AG09309 (cell line): ENCODE measurements at regions not wholly inside any gene's neighbourhood (a gene's known extent, or its start where the extent isn't known, plus 50 kb on each side); places are given as distances from the start of the nearest gene placed in this dataset.

Experiments
- DNase-seq: peaks from one replicate; pipeline ENCODE4 v3.0.0-alpha.2; 2010; ENCODE audit warnings: low read depth
- H3K4me3 ChIP-seq: 2 replicates; pipeline ENCODE4 v1.5.1; 2011; ENCODE audit warnings: mild to moderate bottlenecking, low read depth, low read length, moderate library complexity; ENCODE audit not compliant: control insufficient read depth
- TF ChIP-seq, protein P1 (sequence below): IDR thresholded peaks from 2 replicates; pipeline ENCODE4 v1.5.1; 2011; ENCODE audit warnings: mild to moderate bottlenecking, low read depth, low read length, inconsistent platforms; ENCODE audit not compliant: insufficient read depth, control insufficient read depth; ENCODE audit errors: missing control alignments

DNA sequence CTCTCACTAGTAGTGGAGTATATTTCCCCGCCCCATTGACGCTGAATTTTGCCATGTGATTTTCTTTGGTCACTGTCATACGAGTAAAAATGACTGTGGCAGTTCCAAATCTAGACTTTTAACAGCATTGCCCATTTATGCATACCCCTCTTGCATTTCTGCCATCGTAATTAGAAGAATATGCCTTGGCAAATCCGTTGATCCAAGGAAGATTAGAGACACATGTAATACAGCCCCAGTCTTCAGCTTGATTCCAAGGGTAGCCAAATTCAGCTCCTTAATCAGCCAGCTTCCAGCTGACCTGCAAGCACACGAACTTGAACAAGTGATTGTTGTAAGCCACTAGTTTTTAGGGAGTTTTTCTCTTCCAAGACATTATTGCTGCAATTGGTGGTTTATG, 290.3 kb upstream of the ADAMTS5 start:
- no peak overlapping the region for H3K4me3 ChIP-seq
- no peak for DNase-seq
- TF ChIP-seq, protein P1, sequence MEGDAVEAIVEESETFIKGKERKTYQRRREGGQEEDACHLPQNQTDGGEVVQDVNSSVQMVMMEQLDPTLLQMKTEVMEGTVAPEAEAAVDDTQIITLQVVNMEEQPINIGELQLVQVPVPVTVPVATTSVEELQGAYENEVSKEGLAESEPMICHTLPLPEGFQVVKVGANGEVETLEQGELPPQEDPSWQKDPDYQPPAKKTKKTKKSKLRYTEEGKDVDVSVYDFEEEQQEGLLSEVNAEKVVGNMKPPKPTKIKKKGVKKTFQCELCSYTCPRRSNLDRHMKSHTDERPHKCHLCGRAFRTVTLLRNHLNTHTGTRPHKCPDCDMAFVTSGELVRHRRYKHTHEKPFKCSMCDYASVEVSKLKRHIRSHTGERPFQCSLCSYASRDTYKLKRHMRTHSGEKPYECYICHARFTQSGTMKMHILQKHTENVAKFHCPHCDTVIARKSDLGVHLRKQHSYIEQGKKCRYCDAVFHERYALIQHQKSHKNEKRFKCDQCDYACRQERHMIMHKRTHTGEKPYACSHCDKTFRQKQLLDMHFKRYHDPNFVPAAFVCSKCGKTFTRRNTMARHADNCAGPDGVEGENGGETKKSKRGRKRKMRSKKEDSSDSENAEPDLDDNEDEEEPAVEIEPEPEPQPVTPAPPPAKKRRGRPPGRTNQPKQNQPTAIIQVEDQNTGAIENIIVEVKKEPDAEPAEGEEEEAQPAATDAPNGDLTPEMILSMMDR, result no peak

DNA sequence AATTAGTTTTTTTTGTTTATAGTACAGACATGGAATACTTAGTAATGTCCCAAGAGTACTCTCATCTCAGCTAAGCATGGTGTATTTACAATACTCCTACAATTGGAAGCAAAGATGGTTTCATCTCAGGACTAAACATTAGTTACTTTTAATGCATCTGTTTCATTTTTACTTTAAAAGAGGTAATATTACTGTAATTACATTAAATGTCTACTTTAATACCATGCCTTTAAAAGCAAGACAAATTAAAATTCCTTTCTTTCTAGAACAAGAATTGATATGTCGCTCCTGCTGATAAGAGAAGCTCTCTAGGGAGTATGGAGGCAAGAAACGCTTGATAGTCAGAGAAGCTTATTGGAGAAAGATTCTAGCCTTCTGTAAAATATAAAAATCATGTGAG, 284.9 kb upstream of the ADAMTS5 start:
- TF ChIP-seq, protein P1, result no peak
- H3K4me3 ChIP-seq, result no peak overlapping the region
- DNase-seq, result no peak

DNA sequence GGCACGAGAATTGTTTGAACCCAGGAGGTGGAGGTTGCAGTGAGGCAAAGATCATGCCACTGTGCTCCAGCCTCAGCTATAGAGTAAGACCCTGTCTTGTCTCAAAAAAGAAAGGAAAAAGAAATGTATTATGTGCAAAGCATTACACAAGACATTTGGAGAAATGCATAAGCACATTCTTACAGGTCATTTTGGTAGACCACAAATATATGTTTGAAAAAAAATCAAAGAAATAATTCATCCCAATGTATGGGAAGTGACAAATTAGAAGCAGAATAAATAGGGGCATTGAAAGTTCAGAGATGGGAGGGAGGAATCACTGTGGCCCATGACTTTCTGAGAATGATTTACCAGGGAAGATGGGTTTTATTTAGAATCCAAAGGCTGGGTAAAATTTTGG, 283.5 kb upstream of the ADAMTS5 start:
- DNase-seq, result no peak

DNA sequence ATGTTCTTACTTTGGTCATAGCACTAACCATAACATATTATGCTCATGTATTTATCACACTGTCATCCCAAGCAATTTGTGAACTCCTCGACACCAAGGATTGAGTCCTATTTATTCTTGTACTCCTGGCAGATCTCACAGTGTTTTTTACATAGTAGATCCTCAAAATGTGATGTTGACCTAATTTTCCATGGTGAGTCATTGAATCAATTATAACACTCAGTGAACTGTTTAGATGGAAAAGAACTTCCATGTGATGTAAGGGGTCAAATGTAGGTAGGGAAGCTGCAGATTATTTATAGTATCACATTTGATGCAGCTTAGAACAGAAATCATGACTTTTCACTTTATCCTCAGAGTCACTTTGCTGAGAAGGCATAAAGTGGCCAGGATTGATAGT, 281.9 kb upstream of the ADAMTS5 start:
- TF ChIP-seq, protein P1, result no peak
- no peak for DNase-seq
- H3K4me3 ChIP-seq, result no peak overlapping the region

More for the DNA sequence above, 283.5 kb upstream of the ADAMTS5 start:
- H3K4me3 ChIP-seq, result no peak overlapping the region
- TF ChIP-seq, protein P1, result no peak

DNA sequence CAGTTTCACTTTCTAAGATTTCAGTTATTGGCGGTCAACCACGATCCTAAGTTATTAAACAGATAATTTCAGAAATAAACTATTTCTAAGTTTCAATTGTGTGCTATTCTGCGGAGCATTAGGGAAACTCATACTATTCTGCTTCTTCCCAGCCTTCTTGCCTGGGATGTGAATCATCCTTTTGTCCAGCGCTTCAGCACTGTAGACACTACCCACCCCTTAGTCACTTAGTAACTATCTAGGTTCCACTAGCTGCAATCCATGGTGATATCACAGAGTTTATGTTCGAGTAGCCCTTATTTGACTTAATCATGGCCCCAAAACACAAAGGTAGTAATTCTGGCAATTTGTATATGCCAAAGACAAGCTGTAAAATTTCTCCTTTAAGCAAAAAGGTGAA, 279.9 kb upstream of the ADAMTS5 start:
- TF ChIP-seq, protein P1, result no peak
- DNase-seq, result no peak
- no peak overlapping the region for H3K4me3 ChIP-seq

DNA sequence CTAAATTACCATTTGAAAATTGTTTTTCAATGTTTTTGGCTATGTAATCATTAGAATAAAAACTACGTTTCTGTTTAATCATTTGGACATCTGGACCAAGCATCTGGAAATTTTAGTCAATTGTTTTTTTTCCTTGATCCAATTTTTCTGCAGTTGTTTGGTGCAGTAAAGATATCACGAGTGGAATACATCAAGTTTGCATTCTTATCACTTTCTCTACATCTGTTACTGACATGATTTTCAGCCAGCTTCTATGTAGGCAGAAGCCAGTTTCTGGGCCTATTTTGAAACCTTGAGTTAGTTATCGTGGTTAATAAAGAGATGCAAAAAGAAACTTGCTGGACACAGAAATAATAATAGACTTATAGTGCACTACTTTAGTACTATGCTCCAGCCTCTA, 277.9 kb upstream of the ADAMTS5 start:
- H3K4me3 ChIP-seq, result no peak overlapping the region
- no peak for DNase-seq
- TF ChIP-seq, protein P1, result no peak

DNA sequence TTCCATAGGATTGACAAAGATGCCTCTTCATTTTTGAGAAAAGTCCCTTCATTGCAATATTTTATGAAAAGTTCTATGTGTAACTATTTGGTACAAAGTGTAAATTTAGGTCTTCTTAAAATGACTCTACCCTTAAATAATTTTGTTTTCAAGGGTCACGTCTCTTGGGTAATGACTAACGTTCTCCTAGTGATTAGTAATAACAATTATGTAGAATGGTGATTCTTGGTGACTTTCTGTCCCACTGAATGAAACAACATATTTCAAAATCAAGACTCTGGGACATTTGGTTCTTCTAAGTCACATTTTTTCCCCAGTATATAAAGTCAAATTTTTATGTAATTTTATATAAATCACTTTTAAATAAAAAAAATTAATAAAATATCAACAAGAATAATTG, 277.5 kb upstream of the ADAMTS5 start:
- no peak for DNase-seq
- TF ChIP-seq, protein P1, result no peak
- H3K4me3 ChIP-seq, result no peak overlapping the region
